HEK293 (cell line): ENCODE measurements at regions not wholly inside any gene's neighbourhood (a gene's known extent, or its start where the extent isn't known, plus 50 kb on each side); places are given as distances from the start of the nearest gene placed in this dataset.

Experiments used
- CTCF ChIA-PET: fragments of 350-600 bp; formaldehyde crosslinking; extraction: SDS; loops from one replicate; lab custom pipeline; 2021; ENCODE audit warnings: antibody characterized with exemption; lab: Yijun Ruan, JAX
- POLR2A ChIA-PET: fragments of 300-600 bp; formaldehyde crosslinking; extraction: SDS; loops from one replicate; lab custom pipeline; 2020; ENCODE audit warnings: antibody characterized with exemption, inconsistent platforms; lab: Yijun Ruan, JAX
- H3K27ac ChIP-seq: fragments of 200-500 bp; sonication (Bioruptor generic); 2 replicates; pipeline ENCODE4 v1.5.1; 2014; ENCODE audit warnings: low read depth, low read length, control low read depth, inconsistent platforms; ENCODE audit errors: extremely low read depth
- H3K36me3 ChIP-seq, 2 experiments: fragments of 200-500 bp in 1 of 2; sonication (Bioruptor generic) in 1 of 2; 1 replicate in 1 of 2; 2 replicates in 1 of 2; pipeline ENCODE4 v1.5.1; 2014 to 2017; ENCODE audit warnings: inconsistent platforms in 2 of 2, low read length in 2 of 2; ENCODE audit not compliant: control insufficient read depth in 2 of 2, insufficient read depth in 1 of 2
- H3K4me1 ChIP-seq: fragments of 200-500 bp; sonication (Bioruptor generic); 2 replicates; pipeline ENCODE4 v1.5.1; 2014; ENCODE audit warnings: mild to moderate bottlenecking, low read length, inconsistent platforms; ENCODE audit not compliant: control insufficient read depth, insufficient read depth
- H3K4me3 ChIP-seq: 2 replicates; pipeline ENCODE4 v1.5.1; 2011; ENCODE audit warnings: low read depth, mild to moderate bottlenecking, control low read depth, low read length, moderate library complexity
- H3K9me3 ChIP-seq: fragments of 200-500 bp; sonication (Bioruptor generic); 2 replicates; pipeline ENCODE4 v1.5.1; 2014; ENCODE audit warnings: low read depth, low read length, inconsistent platforms; ENCODE audit not compliant: control insufficient read depth, insufficient read depth
- GLI2 ChIP-seq: fragments of 450-650 bp; formaldehyde crosslinking; IDR thresholded peaks from 2 replicates; pipeline ENCODE4; 2017; ENCODE audit warnings: missing biosample characterization, missing genetic modification characterization, low read depth, borderline replicate concordance
- KLF7 ChIP-seq: fragments of 450-650 bp; formaldehyde crosslinking; IDR thresholded peaks from 2 replicates; pipeline ENCODE4 v1.5.1; 2016; ENCODE audit warnings: missing biosample characterization, missing genetic modification characterization, borderline replicate concordance
- SP3 ChIP-seq: fragments of 450-650 bp; formaldehyde crosslinking; IDR thresholded peaks from 2 replicates; pipeline ENCODE4 v1.5.1; 2016; ENCODE audit warnings: missing biosample characterization, missing genetic modification characterization
- TCF7L2 ChIP-seq: IDR thresholded peaks from 2 replicates; pipeline ENCODE4 v1.6.1; 2011; ENCODE audit warnings: low read depth, mild to moderate bottlenecking, inconsistent platforms, low read length, moderate library complexity, borderline replicate concordance
- TRIM28 ChIP-seq: IDR thresholded peaks from 2 replicates; pipeline ENCODE4 v1.6.1; 2011; ENCODE audit warnings: low read length, control low read depth, borderline replicate concordance
- YY2 ChIP-seq: fragments of 450-650 bp; formaldehyde crosslinking; IDR thresholded peaks from 2 replicates; pipeline ENCODE4 v1.5.1; 2016; ENCODE audit warnings: missing biosample characterization, missing genetic modification characterization
- ZBTB48 ChIP-seq: fragments of 450-650 bp; formaldehyde crosslinking; IDR thresholded peaks from 2 replicates; pipeline ENCODE4 v1.5.1; 2016; ENCODE audit warnings: missing biosample characterization, missing genetic modification characterization
- ZBTB8A ChIP-seq: fragments of 450-650 bp; formaldehyde crosslinking; IDR thresholded peaks from 2 replicates; pipeline ENCODE4 v1.5.1; 2016; ENCODE audit warnings: missing biosample characterization, missing genetic modification characterization
- ZNF10 ChIP-seq: fragments of 450-650 bp; formaldehyde crosslinking; IDR thresholded peaks from 2 replicates; pipeline ENCODE4 v1.5.1; 2017; ENCODE audit warnings: missing biosample characterization, missing genetic modification characterization
- ZNF514 ChIP-seq: fragments of 450-650 bp; formaldehyde crosslinking; IDR thresholded peaks from 2 replicates; pipeline ENCODE4 v1.5.1; 2016; ENCODE audit warnings: missing biosample characterization, missing genetic modification characterization
- ZNF521 ChIP-seq: fragments of 450-650 bp; formaldehyde crosslinking; IDR thresholded peaks from 2 replicates; pipeline ENCODE4 v1.5.1; 2017; ENCODE audit warnings: missing biosample characterization, mild to moderate bottlenecking, missing genetic modification characterization
- ZNF558 ChIP-seq: fragments of 450-650 bp; formaldehyde crosslinking; IDR thresholded peaks from 2 replicates; pipeline ENCODE4 v1.5.1; 2016; ENCODE audit warnings: missing biosample characterization, missing genetic modification characterization
- ZNF654 ChIP-seq: fragments of 450-650 bp; formaldehyde crosslinking; IDR thresholded peaks from 2 replicates; pipeline ENCODE4 v1.5.1; 2016; ENCODE audit warnings: low read depth, missing biosample characterization, missing genetic modification characterization
- ZNF664 ChIP-seq: fragments of 450-650 bp; formaldehyde crosslinking; IDR thresholded peaks from 2 replicates; pipeline ENCODE4 v1.5.1; 2016; ENCODE audit warnings: missing biosample characterization, missing genetic modification characterization
- ZNF670 ChIP-seq: fragments of 450-650 bp; formaldehyde crosslinking; IDR thresholded peaks from 2 replicates; pipeline ENCODE4 v1.5.1; 2016; ENCODE audit warnings: missing biosample characterization, missing genetic modification characterization, low read depth
- ZNF776 ChIP-seq: fragments of 450-650 bp; formaldehyde crosslinking; IDR thresholded peaks from 2 replicates; pipeline ENCODE4 v1.5.0; 2017; ENCODE audit warnings: missing biosample characterization, missing genetic modification characterization, borderline replicate concordance
- ZNF785 ChIP-seq: fragments of 450-650 bp; formaldehyde crosslinking; IDR thresholded peaks from 2 replicates; pipeline ENCODE4 v1.5.1; 2016; ENCODE audit warnings: missing biosample characterization, missing genetic modification characterization
- ZXDB ChIP-seq: fragments of 450-650 bp; formaldehyde crosslinking; IDR thresholded peaks from 2 replicates; pipeline ENCODE4 v1.5.1; 2016; ENCODE audit warnings: missing biosample characterization, missing genetic modification characterization
- TF ChIP-seq, protein P1 (sequence below): fragments of 450-650 bp; formaldehyde crosslinking; IDR thresholded peaks from 2 replicates; pipeline ENCODE4 v1.5.1; 2016; ENCODE audit warnings: missing biosample characterization, missing genetic modification characterization
- TF ChIP-seq, protein P2 (sequence below): fragments of 450-650 bp; formaldehyde crosslinking; IDR thresholded peaks from 2 replicates; pipeline ENCODE4 v1.5.1; 2016; ENCODE audit warnings: missing biosample characterization, missing genetic modification characterization
- TF ChIP-seq, protein P3 (sequence below): fragments of 450-650 bp; formaldehyde crosslinking; IDR thresholded peaks from 2 replicates; pipeline ENCODE4 v1.5.1; 2016; ENCODE audit warnings: missing biosample characterization, missing genetic modification characterization
- TF ChIP-seq, protein P4 (sequence below): fragments of 450-650 bp; formaldehyde crosslinking; IDR thresholded peaks from 2 replicates; pipeline ENCODE4 v1.5.1; 2016; ENCODE audit warnings: missing biosample characterization, missing genetic modification characterization
- TF ChIP-seq, protein P5 (sequence below): fragments of 450-650 bp; formaldehyde crosslinking; IDR thresholded peaks from 2 replicates; pipeline ENCODE4 v1.5.1; 2016; ENCODE audit warnings: missing biosample characterization, missing genetic modification characterization
- TF ChIP-seq, protein P6 (sequence below): fragments of 450-650 bp; formaldehyde crosslinking; IDR thresholded peaks from 2 replicates; pipeline ENCODE4 v1.5.1; 2016; ENCODE audit warnings: missing biosample characterization, missing genetic modification characterization
- TF ChIP-seq, protein P7 (sequence below): fragments of 450-650 bp; formaldehyde crosslinking; IDR thresholded peaks from 2 replicates; pipeline ENCODE4 v1.5.1; 2017; ENCODE audit warnings: missing biosample characterization, missing genetic modification characterization

DNA sequence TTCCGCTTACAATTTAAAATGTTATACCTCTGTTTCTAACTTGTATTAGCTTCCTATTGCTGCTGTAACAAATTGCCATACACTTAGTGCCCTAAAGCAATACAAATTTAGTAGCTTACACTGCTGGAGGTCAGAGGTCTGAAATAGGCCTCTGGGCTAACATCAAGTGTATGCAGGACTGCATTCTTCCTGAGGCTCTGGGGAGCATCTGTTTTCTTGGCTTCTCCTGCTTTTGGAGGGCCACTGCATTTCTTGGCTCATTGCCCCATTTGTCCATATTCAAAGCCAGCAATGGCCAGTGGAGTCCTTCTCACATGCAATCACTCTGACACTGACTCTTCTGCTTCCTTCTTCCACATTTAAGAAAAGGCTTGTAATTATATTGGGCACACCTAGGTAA, 639.8 kb upstream of the INTU start (continued):
- TF ChIP-seq ZNF521 (tag by site-specific recombination), result no peak
- no peak for TF ChIP-seq GLI2 (tag by site-specific recombination)
- TF ChIP-seq, protein P1, sequence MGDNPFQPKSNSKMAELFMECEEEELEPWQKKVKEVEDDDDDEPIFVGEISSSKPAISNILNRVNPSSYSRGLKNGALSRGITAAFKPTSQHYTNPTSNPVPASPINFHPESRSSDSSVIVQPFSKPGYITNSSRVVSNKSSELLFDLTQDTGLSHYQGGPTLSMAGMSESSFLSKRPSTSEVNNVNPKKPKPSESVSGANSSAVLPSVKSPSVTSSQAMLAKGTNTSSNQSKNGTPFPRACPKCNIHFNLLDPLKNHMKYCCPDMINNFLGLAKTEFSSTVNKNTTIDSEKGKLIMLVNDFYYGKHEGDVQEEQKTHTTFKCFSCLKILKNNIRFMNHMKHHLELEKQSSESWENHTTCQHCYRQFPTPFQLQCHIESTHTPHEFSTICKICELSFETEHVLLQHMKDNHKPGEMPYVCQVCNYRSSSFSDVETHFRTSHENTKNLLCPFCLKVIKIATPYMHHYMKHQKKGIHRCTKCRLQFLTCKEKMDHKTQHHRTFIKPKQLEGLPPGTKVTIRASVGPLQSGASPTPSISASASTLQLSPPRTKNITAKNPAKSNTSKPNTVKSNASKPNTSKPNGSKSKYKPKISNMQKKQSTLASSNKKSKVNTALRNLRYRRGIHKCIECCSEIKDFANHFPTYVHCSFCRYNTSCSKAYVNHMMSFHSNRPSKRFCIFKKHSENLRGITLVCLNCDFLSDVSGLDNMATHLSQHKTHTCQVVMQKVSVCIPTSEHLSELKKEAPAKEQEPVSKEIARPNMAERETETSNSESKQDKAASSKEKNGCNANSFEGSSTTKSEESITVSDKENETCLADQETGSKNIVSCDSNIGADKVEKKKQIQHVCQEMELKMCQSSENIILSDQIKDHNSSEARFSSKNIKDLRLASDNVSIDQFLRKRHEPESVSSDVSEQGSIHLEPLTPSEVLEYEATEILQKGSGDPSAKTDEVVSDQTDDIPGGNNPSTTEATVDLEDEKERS, result no peak
- no peak for TF ChIP-seq TRIM28
- TF ChIP-seq ZXDB (tag by site-specific recombination), result no peak
- TF ChIP-seq, protein P2, sequence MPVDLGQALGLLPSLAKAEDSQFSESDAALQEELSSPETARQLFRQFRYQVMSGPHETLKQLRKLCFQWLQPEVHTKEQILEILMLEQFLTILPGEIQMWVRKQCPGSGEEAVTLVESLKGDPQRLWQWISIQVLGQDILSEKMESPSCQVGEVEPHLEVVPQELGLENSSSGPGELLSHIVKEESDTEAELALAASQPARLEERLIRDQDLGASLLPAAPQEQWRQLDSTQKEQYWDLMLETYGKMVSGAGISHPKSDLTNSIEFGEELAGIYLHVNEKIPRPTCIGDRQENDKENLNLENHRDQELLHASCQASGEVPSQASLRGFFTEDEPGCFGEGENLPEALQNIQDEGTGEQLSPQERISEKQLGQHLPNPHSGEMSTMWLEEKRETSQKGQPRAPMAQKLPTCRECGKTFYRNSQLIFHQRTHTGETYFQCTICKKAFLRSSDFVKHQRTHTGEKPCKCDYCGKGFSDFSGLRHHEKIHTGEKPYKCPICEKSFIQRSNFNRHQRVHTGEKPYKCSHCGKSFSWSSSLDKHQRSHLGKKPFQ (tag by site-specific recombination), result no peak
- no peak for TF ChIP-seq ZNF664 (tag by site-specific recombination)
- no peak for TF ChIP-seq TCF7L2
- TF ChIP-seq ZNF670 (tag by site-specific recombination), result no peak
- TF ChIP-seq ZNF785 (tag by site-specific recombination), result no peak
- TF ChIP-seq, protein P3, sequence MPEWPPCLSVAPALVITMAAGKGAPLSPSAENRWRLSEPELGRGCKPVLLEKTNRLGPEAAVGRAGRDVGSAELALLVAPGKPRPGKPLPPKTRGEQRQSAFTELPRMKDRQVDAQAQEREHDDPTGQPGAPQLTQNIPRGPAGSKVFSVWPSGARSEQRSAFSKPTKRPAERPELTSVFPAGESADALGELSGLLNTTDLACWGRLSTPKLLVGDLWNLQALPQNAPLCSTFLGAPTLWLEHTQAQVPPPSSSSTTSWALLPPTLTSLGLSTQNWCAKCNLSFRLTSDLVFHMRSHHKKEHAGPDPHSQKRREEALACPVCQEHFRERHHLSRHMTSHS (tag by site-specific recombination), result no peak
- TF ChIP-seq YY2 (tag by site-specific recombination), result no peak
- TF ChIP-seq KLF7 (tag by site-specific recombination), result no peak
- TF ChIP-seq, protein P4, sequence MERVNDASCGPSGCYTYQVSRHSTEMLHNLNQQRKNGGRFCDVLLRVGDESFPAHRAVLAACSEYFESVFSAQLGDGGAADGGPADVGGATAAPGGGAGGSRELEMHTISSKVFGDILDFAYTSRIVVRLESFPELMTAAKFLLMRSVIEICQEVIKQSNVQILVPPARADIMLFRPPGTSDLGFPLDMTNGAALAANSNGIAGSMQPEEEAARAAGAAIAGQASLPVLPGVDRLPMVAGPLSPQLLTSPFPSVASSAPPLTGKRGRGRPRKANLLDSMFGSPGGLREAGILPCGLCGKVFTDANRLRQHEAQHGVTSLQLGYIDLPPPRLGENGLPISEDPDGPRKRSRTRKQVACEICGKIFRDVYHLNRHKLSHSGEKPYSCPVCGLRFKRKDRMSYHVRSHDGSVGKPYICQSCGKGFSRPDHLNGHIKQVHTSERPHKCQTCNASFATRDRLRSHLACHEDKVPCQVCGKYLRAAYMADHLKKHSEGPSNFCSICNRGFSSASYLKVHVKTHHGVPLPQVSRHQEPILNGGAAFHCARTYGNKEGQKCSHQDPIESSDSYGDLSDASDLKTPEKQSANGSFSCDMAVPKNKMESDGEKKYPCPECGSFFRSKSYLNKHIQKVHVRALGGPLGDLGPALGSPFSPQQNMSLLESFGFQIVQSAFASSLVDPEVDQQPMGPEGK, result no peak
- TF ChIP-seq, all 188 proteins: peak for 0

DNA sequence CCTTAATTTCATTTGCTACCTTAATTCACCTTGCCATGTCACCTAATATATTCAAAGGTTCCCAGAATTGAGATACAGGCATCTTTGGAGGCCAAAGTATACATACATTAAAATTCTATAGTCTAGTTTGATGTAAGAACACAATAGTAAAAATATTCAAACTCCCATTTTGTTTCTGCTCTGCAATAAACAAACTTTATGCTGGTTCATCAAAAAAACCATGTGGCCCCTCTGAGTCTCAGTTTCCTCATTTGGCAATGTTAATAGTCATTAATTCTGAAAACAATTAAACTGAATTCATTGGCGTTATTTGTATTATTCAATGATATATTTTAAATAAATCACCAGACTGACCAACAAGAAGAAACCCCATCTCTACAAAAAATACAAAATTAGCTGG, 639.4 kb upstream of the INTU start:
- CTCF ChIA-PET, result no interaction called here
- POLR2A ChIA-PET, result no interaction called here
- no peaks in the 10 kb centered on the region for H3K4me1 ChIP-seq
- H3K9me3 ChIP-seq, result no peaks in the 10 kb centered on the region
- no peak overlapping the region for H3K4me3 ChIP-seq
- H3K27ac ChIP-seq, result no peak overlapping the region
- H3K36me3 ChIP-seq, result no peaks in the 10 kb centered on the region
- TF ChIP-seq, protein P5, sequence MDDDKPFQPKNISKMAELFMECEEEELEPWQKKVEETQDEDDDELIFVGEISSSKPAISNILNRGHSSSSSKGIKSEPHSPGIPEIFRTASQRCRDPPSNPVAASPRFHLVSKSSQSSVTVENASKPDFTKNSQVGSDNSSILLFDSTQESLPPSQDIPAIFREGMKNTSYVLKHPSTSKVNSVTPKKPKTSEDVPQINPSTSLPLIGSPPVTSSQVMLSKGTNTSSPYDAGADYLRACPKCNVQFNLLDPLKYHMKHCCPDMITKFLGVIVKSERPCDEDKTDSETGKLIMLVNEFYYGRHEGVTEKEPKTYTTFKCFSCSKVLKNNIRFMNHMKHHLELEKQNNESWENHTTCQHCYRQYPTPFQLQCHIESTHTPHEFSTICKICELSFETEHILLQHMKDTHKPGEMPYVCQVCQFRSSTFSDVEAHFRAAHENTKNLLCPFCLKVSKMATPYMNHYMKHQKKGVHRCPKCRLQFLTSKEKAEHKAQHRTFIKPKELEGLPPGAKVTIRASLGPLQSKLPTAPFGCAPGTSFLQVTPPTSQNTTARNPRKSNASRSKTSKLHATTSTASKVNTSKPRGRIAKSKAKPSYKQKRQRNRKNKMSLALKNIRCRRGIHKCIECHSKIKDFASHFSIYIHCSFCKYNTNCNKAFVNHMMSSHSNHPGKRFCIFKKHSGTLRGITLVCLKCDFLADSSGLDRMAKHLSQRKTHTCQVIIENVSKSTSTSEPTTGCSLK, result no peak
- TF ChIP-seq ZNF776, result no peak
- TF ChIP-seq, protein P6, sequence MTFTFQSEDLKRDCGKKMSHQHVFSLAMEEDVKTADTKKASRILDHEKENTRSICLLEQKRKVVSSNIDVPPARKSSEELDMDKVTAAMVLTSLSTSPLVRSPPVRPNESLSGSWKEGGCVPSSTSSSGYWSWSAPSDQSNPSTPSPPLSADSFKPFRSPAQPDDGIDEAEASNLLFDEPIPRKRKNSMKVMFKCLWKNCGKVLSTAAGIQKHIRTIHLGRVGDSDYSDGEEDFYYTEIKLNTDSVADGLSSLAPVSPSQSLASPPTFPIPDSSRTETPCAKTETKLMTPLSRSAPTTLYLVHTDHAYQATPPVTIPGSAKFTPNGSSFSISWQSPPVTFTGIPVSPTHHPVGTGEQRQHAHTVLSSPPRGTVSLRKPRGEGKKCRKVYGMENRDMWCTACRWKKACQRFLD (tag by site-specific recombination), result no peak
- TF ChIP-seq, protein P7, sequence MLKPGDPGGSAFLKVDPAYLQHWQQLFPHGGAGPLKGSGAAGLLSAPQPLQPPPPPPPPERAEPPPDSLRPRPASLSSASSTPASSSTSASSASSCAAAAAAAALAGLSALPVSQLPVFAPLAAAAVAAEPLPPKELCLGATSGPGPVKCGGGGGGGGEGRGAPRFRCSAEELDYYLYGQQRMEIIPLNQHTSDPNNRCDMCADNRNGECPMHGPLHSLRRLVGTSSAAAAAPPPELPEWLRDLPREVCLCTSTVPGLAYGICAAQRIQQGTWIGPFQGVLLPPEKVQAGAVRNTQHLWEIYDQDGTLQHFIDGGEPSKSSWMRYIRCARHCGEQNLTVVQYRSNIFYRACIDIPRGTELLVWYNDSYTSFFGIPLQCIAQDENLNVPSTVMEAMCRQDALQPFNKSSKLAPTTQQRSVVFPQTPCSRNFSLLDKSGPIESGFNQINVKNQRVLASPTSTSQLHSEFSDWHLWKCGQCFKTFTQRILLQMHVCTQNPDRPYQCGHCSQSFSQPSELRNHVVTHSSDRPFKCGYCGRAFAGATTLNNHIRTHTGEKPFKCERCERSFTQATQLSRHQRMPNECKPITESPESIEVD, result no peak
- TF ChIP-seq ZNF10 (tag by site-specific recombination), result no peak
- no peak for TF ChIP-seq SP3 (tag by site-specific recombination)
- no peak for TF ChIP-seq ZNF558
- TF ChIP-seq ZBTB8A, result no peak
- TF ChIP-seq, protein P3 (tag by site-specific recombination), result no peak
- TF ChIP-seq ZBTB48, result no peak
- TF ChIP-seq ZNF514 (tag by site-specific recombination), result no peak
- TF ChIP-seq ZNF654 (tag by site-specific recombination), result no peak
